ENCODE measurements at regions not wholly inside any gene's neighbourhood (a gene's known extent, or its start where the extent isn't known, plus 50 kb on each side); places are given as distances from the start of the nearest gene placed in this dataset.

- Histone ChIP-seq H3K4me1 (ENCODE audit: insufficient read depth, low read length) (peaks cover 18% of the 10 kb centered on the region), H3K4me2 (ENCODE audit: low read length) (no peak overlapping the region), H3K4me3 (ENCODE audit: low read length) (no peak overlapping the region), H3K27me3 (ENCODE audit: low read length) (no peaks in the 10 kb centered on the region), H4K20me1 (ENCODE audit: low read length) (no peaks in the 10 kb centered on the region), H3K9me3 (ENCODE audit: low read length) (no peaks in the 10 kb centered on the region), H3K9ac (ENCODE audit: low read length) (no peak overlapping the region), H2AFZ (ENCODE audit: low read length) (no peak overlapping the region), H3K27ac (ENCODE audit: low read length) (no peak overlapping the region), H3K36me3 (ENCODE audit: low read depth, low read length) (no peaks in the 10 kb centered on the region), H3F3A (ENCODE audit: low read length, unreplicated experiment) (no peaks in the 10 kb centered on the region), H3K9me2 (replicated peaks; ENCODE audit: low read length) (no peaks in the 10 kb centered on the region), H3K79me2 (ENCODE audit: low read length) (no peaks in the 10 kb centered on the region)
- no TSS peak for BruUV-seq (replicated peaks)
- DNase-seq = no peak
- CTCF ChIA-PET = no interaction called here
- TF ChIP-seq CTCF (conservative IDR thresholded peaks at IDR 0.05; ENCODE audit: low read depth, low read length) = no peak
- no peak for TF ChIP-seq EZH2 (IDR thresholded peaks at IDR 0.05; ENCODE audit: low read length, unreplicated experiment)
- no peak for TF ChIP-seq EZH2phosphoT487 (IDR thresholded peaks at IDR 0.05; ENCODE audit: borderline replicate concordance, low read length)
- no peak for ATAC-seq
- intact Hi-C loops (cut with micrococcal nuclease) = loop anchor here (5.0 to 10.0 kb wide), 3 partner anchors 94 to 194 kb away; no protein-coding TSS in a partner anchor
- POLR2A ChIA-PET (ENCODE audit: unreplicated experiment) = no interaction called here
These were observed 332.2 kb downstream of the CHRM3 start for GRCh38 chr1:239718571-239718970.

GRCh38 chr1:239718997-239719628 is 332.7 kb downstream of the CHRM3 start:
- ATAC-seq (no peak), DNase-seq (no peak)
- Histone ChIP-seq H3K27me3 (ENCODE audit: low read length) (no peaks in the 10 kb centered on the region), H4K20me1 (ENCODE audit: low read length) (no peaks in the 10 kb centered on the region), H3K4me3 (ENCODE audit: low read length) (no peak overlapping the region), H3K9me3 (ENCODE audit: low read length) (no peaks in the 10 kb centered on the region), H3K4me2 (ENCODE audit: low read length) (no peak overlapping the region), H3K9me2 (replicated peaks; ENCODE audit: low read length) (no peaks in the 10 kb centered on the region), H3K4me1 (ENCODE audit: insufficient read depth, low read length) (peaks cover 18% of the 10 kb centered on the region), H3K27ac (ENCODE audit: low read length) (no peak overlapping the region), H3K36me3 (ENCODE audit: low read depth, low read length) (no peaks in the 10 kb centered on the region), H3F3A (ENCODE audit: low read length, unreplicated experiment) (no peaks in the 10 kb centered on the region), H2AFZ (ENCODE audit: low read length) (no peak overlapping the region), H3K9ac (ENCODE audit: low read length) (no peak overlapping the region), H3K79me2 (ENCODE audit: low read length) (no peaks in the 10 kb centered on the region)
- ChIA-PET POLR2A (ENCODE audit: unreplicated experiment) (no interaction called here), CTCF (no interaction called here)
- BruUV-seq (replicated peaks) = no TSS peak
- TF ChIP-seq EZH2phosphoT487 (IDR thresholded peaks at IDR 0.05; ENCODE audit: borderline replicate concordance, low read length) (no peak), EZH2 (IDR thresholded peaks at IDR 0.05; ENCODE audit: low read length, unreplicated experiment) (no peak), CTCF (conservative IDR thresholded peaks at IDR 0.05; ENCODE audit: low read depth, low read length) (no peak)
- intact Hi-C loops (cut with micrococcal nuclease) = loop anchor here (5.0 to 10.0 kb wide), 3 partner anchors 93 to 193 kb away; no protein-coding TSS in a partner anchor

GRCh38 chr1:239719642-239720258 is 333.4 kb downstream of the CHRM3 start:
- no peak overlapping the region for H3K9ac ChIP-seq (ENCODE audit: low read length)
- no peaks in the 10 kb centered on the region for H3K27me3 ChIP-seq (ENCODE audit: low read length)
- H3K27ac ChIP-seq (ENCODE audit: low read length) = no peak overlapping the region
- POLR2A ChIA-PET (ENCODE audit: unreplicated experiment) = no interaction called here
- no peak overlapping the region for H3K4me3 ChIP-seq (ENCODE audit: low read length)
- no peak overlapping the region for H2AFZ ChIP-seq (ENCODE audit: low read length)
- intact Hi-C loops (cut with micrococcal nuclease) = loop anchor here (5.0 to 10.0 kb wide), 3 partner anchors 93 to 193 kb away; no protein-coding TSS in a partner anchor
- TF ChIP-seq CTCF (conservative IDR thresholded peaks at IDR 0.05; ENCODE audit: low read depth, low read length) (no peak), EZH2 (IDR thresholded peaks at IDR 0.05; ENCODE audit: low read length, unreplicated experiment) (no peak), EZH2phosphoT487 (IDR thresholded peaks at IDR 0.05; ENCODE audit: borderline replicate concordance, low read length) (no peak)
- ATAC-seq (no peak), DNase-seq (no peak)
- BruUV-seq (replicated peaks) = no TSS peak
- H3K9me3 ChIP-seq (ENCODE audit: low read length) = no peaks in the 10 kb centered on the region
- H3K79me2 ChIP-seq (ENCODE audit: low read length) = no peaks in the 10 kb centered on the region
- CTCF ChIA-PET = interaction anchor here (0.6 kb wide), 1 partner anchor 92 kb away, joined by 3 read pairs; no protein-coding TSS in a partner anchor
- no peaks in the 10 kb centered on the region for H3K9me2 ChIP-seq (replicated peaks; ENCODE audit: low read length)
- no peaks in the 10 kb centered on the region for H3F3A ChIP-seq (ENCODE audit: low read length, unreplicated experiment)
- no peaks in the 10 kb centered on the region for H3K36me3 ChIP-seq (ENCODE audit: low read depth, low read length)
- no peaks in the 10 kb centered on the region for H4K20me1 ChIP-seq (ENCODE audit: low read length)
- H3K4me2 ChIP-seq (ENCODE audit: low read length) = no peak overlapping the region
- peaks cover 18% of the 10 kb centered on the region for H3K4me1 ChIP-seq (ENCODE audit: insufficient read depth, low read length)

All from PC-3 (cell line).